A673 (cell line): ENCODE measurements at regions not wholly inside any gene's neighbourhood (a gene's known extent, or its start where the extent isn't known, plus 50 kb on each side); places are given as distances from the start of the nearest gene placed in this dataset.

Source experiments
- BruUV-seq: library from RNA; stranded (reverse); fragments of 400-500 nt; replicated peaks from 2 replicates; lab custom pipeline; 2021; lab: Mats Ljungman, UMichigan
- CTCF ChIA-PET: fragments of 300-600 bp; sonication (Branson Sonifier 250); formaldehyde crosslinking; loops from one replicate; lab custom pipeline; 2022; ENCODE audit warnings: antibody characterized with exemption; lab: Charles Lee
- POLR2A ChIA-PET: fragments of 300-600 bp; sonication (Branson Sonifier 250); formaldehyde crosslinking; loops from one replicate; lab custom pipeline; 2022; ENCODE audit warnings: antibody characterized with exemption; ENCODE audit not compliant: low non-redundant PET; lab: Charles Lee
- DNase-seq: peaks from one replicate; pipeline ENCODE4 v3.0.0-alpha.2; 2015; ENCODE audit warnings: low spot score
- H3K27ac ChIP-seq: fragments of 200-600 bp; sonication (generic); 2 replicates; pipeline ENCODE4 v1.5.1; 2016; ENCODE audit warnings: mixed run types, low read depth, mild to moderate bottlenecking, mixed read lengths, antibody characterized with exemption, low read length; ENCODE audit not compliant: poor library complexity, severe bottlenecking
- H3K27me3 ChIP-seq: fragments of 200-600 bp; sonication (generic); replicated peaks from 2 replicates; pipeline ENCODE4 v1.6.1; 2017; ENCODE audit warnings: mixed run types, low read depth, mild to moderate bottlenecking, mixed read lengths, antibody characterized with exemption, low read length; ENCODE audit not compliant: insufficient read depth, poor library complexity
- H3K36me3 ChIP-seq: fragments of 200-600 bp; sonication (generic); 2 replicates; pipeline ENCODE4 v1.6.1; 2016; ENCODE audit warnings: mixed run types, mild to moderate bottlenecking, mixed read lengths, antibody characterized with exemption, low read length; ENCODE audit not compliant: insufficient read depth, poor library complexity, severe bottlenecking
- H3K4me1 ChIP-seq: fragments of 200-600 bp; sonication (generic); 2 replicates; pipeline ENCODE4 v1.6.1; 2017; ENCODE audit warnings: mixed run types, mild to moderate bottlenecking, mixed read lengths, antibody characterized with exemption, low read length; ENCODE audit not compliant: insufficient read depth, poor library complexity, severe bottlenecking
- H3K4me3 ChIP-seq: fragments of 200-600 bp; sonication (generic); 2 replicates; pipeline ENCODE4 v1.5.1; 2016; ENCODE audit warnings: low read depth, mixed run types, mild to moderate bottlenecking, mixed read lengths, low read length; ENCODE audit not compliant: poor library complexity, severe bottlenecking
- H3K9me3 ChIP-seq: fragments of 200-600 bp; sonication (generic); 2 replicates; pipeline ENCODE4 v1.6.1; 2016; ENCODE audit warnings: mixed run types, low read depth, mild to moderate bottlenecking, mixed read lengths, antibody characterized with exemption, low read length; ENCODE audit not compliant: poor library complexity, severe bottlenecking
- CTCF ChIP-seq: fragments of 300-800, 200-600 bp; sonication (generic); conservative IDR thresholded peaks from 2 replicates; pipeline ENCODE4 v1.5.1; 2017; ENCODE audit warnings: low read depth, mild to moderate bottlenecking, antibody characterized with exemption, low read length, moderate library complexity, mixed read lengths
- EZH2 ChIP-seq: fragments of 200-600 bp; sonication (generic); IDR thresholded peaks from 2 replicates; pipeline ENCODE4 v1.6.1; 2017; ENCODE audit warnings: borderline replicate concordance, low read depth, mild to moderate bottlenecking, mixed read lengths, antibody characterized with exemption, low read length; ENCODE audit not compliant: poor library complexity, severe bottlenecking
- intact Hi-C: fragments of 100-400 bp; cut with micrococcal nuclease; formaldehyde crosslinking; loops from one replicate; pipeline ENCODE4 v1.10.0; 2022; ENCODE audit not compliant: unreplicated experiment

GRCh38 chrX:40395102-40395501, 185.7 kb upstream of the ATP6AP2 start:
- no peaks in the 10 kb centered on the region for H3K27me3 ChIP-seq
- no TSS peak for BruUV-seq
- no peak overlapping the region for H3K4me3 ChIP-seq
- H3K27ac ChIP-seq = no peak overlapping the region
- ChIA-PET CTCF (no interaction called here), POLR2A (no interaction called here)
- H3K36me3 ChIP-seq = no peaks in the 10 kb centered on the region
- intact Hi-C loops = no loop called here
- no peaks in the 10 kb centered on the region for H3K9me3 ChIP-seq
- DNase-seq = no peak
- TF ChIP-seq CTCF = no peak
- no peak for TF ChIP-seq EZH2
- H3K4me1 ChIP-seq = no peaks in the 10 kb centered on the region

GRCh38 chrX:40394302-40394701, 186.5 kb upstream of the ATP6AP2 start:
- Histone ChIP-seq H3K27ac (no peak overlapping the region), H3K9me3 (no peaks in the 10 kb centered on the region), H3K4me3 (no peak overlapping the region), H3K27me3 (no peaks in the 10 kb centered on the region), H3K4me1 (no peaks in the 10 kb centered on the region), H3K36me3 (no peaks in the 10 kb centered on the region)
- no peak for DNase-seq
- TF ChIP-seq CTCF = no peak
- TF ChIP-seq EZH2 = no peak
- intact Hi-C loops = no loop called here
- no TSS peak for BruUV-seq
- ChIA-PET POLR2A (no interaction called here), CTCF (interaction anchor here (0.6 kb wide), 1 partner anchor 41 kb away, joined by 8 read pairs; no protein-coding TSS in a partner anchor)

DNA sequence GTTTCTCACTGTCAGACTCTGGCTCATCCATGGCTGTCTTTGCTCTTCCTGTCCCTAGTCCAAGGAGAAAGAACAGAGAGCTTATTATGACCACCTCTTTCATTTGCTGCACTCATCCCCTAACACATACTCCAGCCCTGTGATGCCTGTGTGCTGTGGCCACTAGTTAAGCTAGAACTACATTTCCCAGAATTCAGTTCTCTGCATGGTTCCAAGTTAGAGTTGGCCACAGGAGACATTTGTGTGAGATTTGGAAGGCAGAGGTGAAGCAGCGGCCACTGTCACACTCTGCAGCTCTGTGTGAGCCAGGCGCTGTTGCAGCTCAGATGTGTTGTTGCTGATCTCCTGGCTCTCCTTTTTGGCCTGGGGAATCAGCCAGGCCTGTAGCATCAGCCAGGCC, 188.2 kb upstream of the ATP6AP2 start:
- CTCF ChIA-PET = no interaction called here
- no peaks in the 10 kb centered on the region for H3K36me3 ChIP-seq

More for the DNA sequence above, 188.2 kb upstream of the ATP6AP2 start:
- POLR2A ChIA-PET = no interaction called here
- no peaks in the 10 kb centered on the region for H3K9me3 ChIP-seq
- H3K4me1 ChIP-seq = no peaks in the 10 kb centered on the region
- intact Hi-C loops = no loop called here
- H3K27me3 ChIP-seq = no peaks in the 10 kb centered on the region
- no peak for DNase-seq
- H3K27ac ChIP-seq = no peak overlapping the region
- BruUV-seq = no TSS peak
- H3K4me3 ChIP-seq = no peak overlapping the region
- TF ChIP-seq EZH2 (no peak), CTCF (no peak)
